ENCODE measurements at regions not wholly inside any gene's neighbourhood (a gene's known extent, or its start where the extent isn't known, plus 50 kb on each side); places are given as distances from the start of the nearest gene placed in this dataset.
"Not testable (repeated sequence)": the region's sequence is repeated elsewhere in the genome, so short reads cannot be mapped to it uniquely, and the experiment has no call there.

GRCh38 chr17:52410781-52411180 is 252.3 kb upstream of the CA10 start:
- Mint-ChIP-seq H3K4me1 (no peaks in the 10 kb centered on the region), H3K27me3 (no peaks in the 10 kb centered on the region), H3K9me3 (peaks cover 5% of the 10 kb centered on the region), H3K27ac (no peak overlapping the region), H3K4me3 (no peak overlapping the region), H3K36me3 (no peaks in the 10 kb centered on the region)
- no peak for ATAC-seq

- not testable (repeated sequence) for H3K27me3 Mint-ChIP-seq, H3K4me1 Mint-ChIP-seq, ATAC-seq, H3K36me3 Mint-ChIP-seq, H3K27ac Mint-ChIP-seq, H3K9me3 Mint-ChIP-seq, H3K4me3 Mint-ChIP-seq
Measured at GRCh38 chr17:52409222-52409621, 250.7 kb upstream of the CA10 start.

DNA sequence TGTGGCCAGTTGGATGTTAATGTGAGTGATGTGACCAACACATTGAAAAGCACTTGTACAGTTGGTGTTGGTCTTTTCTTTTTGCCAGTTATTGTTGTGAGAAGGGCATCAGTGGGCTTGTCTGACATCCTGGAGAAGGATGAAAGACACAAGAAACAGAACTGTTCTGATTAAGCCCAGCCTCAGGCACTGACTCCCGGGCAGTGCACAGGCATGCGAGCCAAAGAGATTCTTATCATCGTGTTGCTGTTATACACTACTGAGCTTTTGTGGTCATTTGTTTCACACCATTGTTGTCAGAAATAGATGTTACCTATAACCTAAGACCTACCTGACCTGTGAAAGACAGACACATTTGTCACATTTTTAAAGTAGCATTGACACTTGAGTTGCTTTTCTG is 236.8 kb upstream of the CA10 start:
- Mint-ChIP-seq H3K4me1 (no peaks in the 10 kb centered on the region), H3K27me3 (no peaks in the 10 kb centered on the region), H3K4me3 (no peak overlapping the region), H3K27ac (no peak overlapping the region), H3K36me3 (no peaks in the 10 kb centered on the region), H3K9me3 (no peaks in the 10 kb centered on the region)
- ATAC-seq = peak; percentile 27

- H3K27me3 Mint-ChIP-seq = no peaks in the 10 kb centered on the region
- H3K4me1 Mint-ChIP-seq = no peaks in the 10 kb centered on the region
- H3K9me3 Mint-ChIP-seq = peaks cover 2% of the 10 kb centered on the region
- H3K36me3 Mint-ChIP-seq = no peaks in the 10 kb centered on the region
- H3K4me3 Mint-ChIP-seq = no peak overlapping the region
- no peak for ATAC-seq
- no peak overlapping the region for H3K27ac Mint-ChIP-seq
Measured at GRCh38 chr17:52390422-52390821, 231.9 kb upstream of the CA10 start.

GRCh38 chr17:52389632-52390031 is 231.1 kb upstream of the CA10 start:
- Mint-ChIP-seq H3K9me3 (peaks cover 2% of the 10 kb centered on the region), H3K36me3 (no peaks in the 10 kb centered on the region), H3K27me3 (no peaks in the 10 kb centered on the region), H3K4me1 (no peaks in the 10 kb centered on the region), H3K4me3 (no peak overlapping the region), H3K27ac (no peak overlapping the region)
- no peak for ATAC-seq

GRCh38 chr17:52388941-52389340 is 230.4 kb upstream of the CA10 start:
- no peak for ATAC-seq
- H3K4me3 Mint-ChIP-seq = no peak overlapping the region
- H3K36me3 Mint-ChIP-seq = no peaks in the 10 kb centered on the region
- H3K27ac Mint-ChIP-seq = no peak overlapping the region
- no peaks in the 10 kb centered on the region for H3K27me3 Mint-ChIP-seq
- H3K4me1 Mint-ChIP-seq = no peaks in the 10 kb centered on the region
- H3K9me3 Mint-ChIP-seq = peaks cover 5% of the 10 kb centered on the region

GRCh38 chr17:52384695-52385094 is 226.2 kb upstream of the CA10 start:
- ATAC-seq = no peak
- no peak overlapping the region for H3K4me3 Mint-ChIP-seq
- H3K27ac Mint-ChIP-seq = no peak overlapping the region
- no peaks in the 10 kb centered on the region for H3K4me1 Mint-ChIP-seq
- peaks cover 9% of the 10 kb centered on the region for H3K9me3 Mint-ChIP-seq
- no peaks in the 10 kb centered on the region for H3K36me3 Mint-ChIP-seq
- no peaks in the 10 kb centered on the region for H3K27me3 Mint-ChIP-seq

DNA sequence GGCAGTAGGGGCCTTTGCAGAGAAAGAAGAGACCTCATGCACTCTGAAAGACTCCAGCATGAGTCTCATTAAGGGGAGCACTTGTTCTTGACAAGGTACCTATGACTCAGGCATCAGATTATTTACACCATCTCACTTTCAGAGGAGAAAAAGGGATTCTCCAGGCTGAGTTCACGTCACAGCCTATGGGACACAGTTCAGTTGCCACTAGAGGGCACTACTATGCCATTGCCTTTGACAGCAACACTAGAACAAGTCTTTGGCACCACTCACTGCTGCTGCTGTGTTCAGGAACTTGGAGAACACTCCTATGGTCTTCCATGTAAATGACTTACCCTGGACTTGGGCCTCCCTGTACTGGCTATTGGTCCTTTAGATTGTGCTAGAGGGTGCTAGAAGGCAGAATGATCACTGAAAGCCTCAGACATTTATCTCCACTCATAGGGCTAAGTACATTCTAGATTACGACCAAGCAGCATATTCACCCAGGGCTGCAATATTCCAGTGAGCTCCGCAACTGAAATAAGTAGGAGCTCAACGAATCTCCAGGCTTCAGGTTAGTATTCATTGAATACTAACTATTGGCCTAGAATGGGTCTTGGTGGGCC is 225.1 kb upstream of the CA10 start:
- Mint-ChIP-seq H3K9me3 (peaks cover 11% of the 10 kb centered on the region), H3K4me1 (no peaks in the 10 kb centered on the region), H3K4me3 (no peak overlapping the region), H3K27ac (no peak overlapping the region), H3K27me3 (no peaks in the 10 kb centered on the region), H3K36me3 (no peaks in the 10 kb centered on the region)
- ATAC-seq = no peak

DNA sequence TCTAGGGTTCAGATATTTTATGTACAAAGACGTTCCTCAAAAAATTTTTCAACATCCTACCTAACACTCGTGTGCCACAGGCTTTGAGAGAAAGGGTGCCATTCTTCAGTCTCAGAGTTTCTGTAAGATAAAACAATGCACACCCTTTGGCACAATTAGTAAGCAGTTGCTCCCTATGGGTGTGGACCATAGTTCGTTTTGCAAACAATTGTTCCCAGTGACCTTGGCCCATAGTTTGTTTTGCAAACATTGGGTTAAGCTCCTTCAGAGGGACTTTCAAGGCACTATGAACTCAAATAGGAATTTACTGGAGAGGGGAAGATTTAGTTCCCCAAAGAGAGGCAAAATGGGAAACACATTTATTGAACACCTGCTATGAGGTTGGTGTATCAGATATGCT is 220.3 kb upstream of the CA10 start:
- Mint-ChIP-seq H3K27ac (no peak overlapping the region), H3K4me3 (no peak overlapping the region), H3K9me3 (peaks cover 6% of the 10 kb centered on the region), H3K27me3 (no peaks in the 10 kb centered on the region), H3K4me1 (no peaks in the 10 kb centered on the region), H3K36me3 (no peaks in the 10 kb centered on the region)
- ATAC-seq = no peak

DNA sequence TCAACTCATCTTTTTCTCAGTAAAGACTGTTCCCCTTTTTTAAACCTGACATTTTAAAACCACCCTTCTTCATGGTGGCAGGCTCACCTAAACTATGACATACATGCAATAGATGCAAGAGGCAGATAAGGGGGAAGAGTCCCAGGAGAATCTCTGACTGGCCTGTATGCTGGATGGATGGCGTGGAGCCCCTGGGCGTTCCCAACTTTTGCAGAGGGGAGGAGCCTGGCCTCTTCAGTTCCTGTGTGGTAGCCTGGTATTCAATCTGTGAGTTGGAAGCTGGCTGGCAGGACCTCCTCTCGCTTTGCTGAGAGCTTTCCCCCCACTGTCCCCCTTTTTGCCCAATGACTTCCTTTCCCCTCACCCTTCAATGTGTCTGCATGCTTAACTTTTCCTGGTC is 217.6 kb upstream of the CA10 start:
- Mint-ChIP-seq H3K4me3 (no peak overlapping the region), H3K4me1 (no peaks in the 10 kb centered on the region), H3K27ac (no peak overlapping the region), H3K9me3 (peaks cover 3% of the 10 kb centered on the region), H3K27me3 (no peaks in the 10 kb centered on the region), H3K36me3 (no peaks in the 10 kb centered on the region)
- no peak for ATAC-seq

- no peaks in the 10 kb centered on the region for H3K9me3 Mint-ChIP-seq
- no peaks in the 10 kb centered on the region for H3K4me1 Mint-ChIP-seq
- H3K36me3 Mint-ChIP-seq = no peaks in the 10 kb centered on the region
- no peaks in the 10 kb centered on the region for H3K27me3 Mint-ChIP-seq
- no peak overlapping the region for H3K4me3 Mint-ChIP-seq
- ATAC-seq = no peak
- H3K27ac Mint-ChIP-seq = no peak overlapping the region
Measured at GRCh38 chr17:52368886-52369285, 210.4 kb upstream of the CA10 start.

DNA sequence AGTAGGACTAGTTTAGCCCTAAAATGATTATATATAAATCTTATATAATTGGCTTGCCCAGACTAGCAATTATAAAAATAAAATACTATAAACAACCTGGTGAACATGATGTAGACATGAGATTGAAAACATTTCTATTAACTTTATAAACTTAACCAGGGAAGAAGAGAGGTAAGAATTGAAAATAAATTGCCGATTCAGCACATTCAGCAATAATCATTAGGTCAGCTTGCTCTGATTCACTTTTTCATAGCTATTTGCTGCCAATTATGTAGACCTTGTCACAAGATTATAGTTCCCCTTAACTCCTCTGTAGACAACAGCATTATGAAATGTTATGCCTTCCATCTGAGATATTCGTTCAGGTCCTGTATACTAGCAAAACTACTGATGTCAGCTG is 199.3 kb upstream of the CA10 start:
- Mint-ChIP-seq H3K4me3 (no peak overlapping the region), H3K27me3 (no peaks in the 10 kb centered on the region), H3K9me3 (peaks cover 13% of the 10 kb centered on the region), H3K27ac (no peak overlapping the region), H3K4me1 (no peaks in the 10 kb centered on the region), H3K36me3 (no peaks in the 10 kb centered on the region)
- no peak for ATAC-seq

DNA sequence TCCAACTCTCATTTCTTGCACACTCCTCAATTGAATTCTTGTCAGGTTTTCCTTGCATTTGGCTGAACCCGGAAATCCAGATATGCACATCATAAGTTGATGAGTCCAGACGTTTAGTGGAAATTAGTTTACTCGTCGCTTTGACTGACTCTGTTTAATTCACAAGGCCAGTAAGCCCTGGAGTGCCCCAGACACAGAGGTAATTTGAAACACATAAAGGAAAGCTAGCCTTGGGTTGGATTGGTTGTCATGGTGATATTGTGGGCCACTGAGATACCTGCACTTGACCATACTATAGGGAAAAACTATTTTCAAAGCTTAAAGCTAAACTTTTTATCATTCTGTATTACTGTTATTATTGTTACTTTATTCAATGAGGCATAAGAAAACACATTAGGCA is 178.3 kb upstream of the CA10 start:
- H3K4me1 Mint-ChIP-seq = no peaks in the 10 kb centered on the region
- H3K27ac Mint-ChIP-seq = no peak overlapping the region
- peaks cover 10% of the 10 kb centered on the region for H3K9me3 Mint-ChIP-seq

DNA sequence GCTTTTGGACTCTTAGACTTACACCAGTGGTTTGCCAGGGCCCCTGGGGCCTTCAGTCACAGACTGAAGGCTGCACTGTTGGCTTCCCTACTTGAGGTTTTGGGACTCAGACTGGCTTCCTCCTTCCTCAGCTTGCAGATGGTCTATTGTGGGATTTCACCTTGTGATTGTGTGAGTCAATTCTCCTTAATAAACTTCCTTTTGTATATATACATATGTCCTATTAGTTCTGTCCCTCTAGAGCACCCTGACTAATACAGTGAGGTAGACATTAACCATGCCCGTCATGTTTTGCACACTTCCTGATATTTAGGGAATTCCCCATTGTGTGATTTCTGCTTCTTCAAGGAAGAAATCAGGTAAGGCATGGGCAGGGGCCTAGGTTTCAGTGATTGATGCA is 147.8 kb upstream of the CA10 start:
- H3K27ac Mint-ChIP-seq = no peak overlapping the region
- H3K36me3 Mint-ChIP-seq = no peaks in the 10 kb centered on the region
- no peak overlapping the region for H3K4me3 Mint-ChIP-seq
- H3K27me3 Mint-ChIP-seq = no peaks in the 10 kb centered on the region
- H3K9me3 Mint-ChIP-seq = peaks cover 5% of the 10 kb centered on the region
- ATAC-seq = no peak
- H3K4me1 Mint-ChIP-seq = no peaks in the 10 kb centered on the region

More for the DNA sequence above, 178.3 kb upstream of the CA10 start:
- no peak for ATAC-seq
- Mint-ChIP-seq H3K36me3 (no peaks in the 10 kb centered on the region), H3K27me3 (no peaks in the 10 kb centered on the region), H3K4me3 (no peak overlapping the region)

- Mint-ChIP-seq H3K27me3 (no peaks in the 10 kb centered on the region), H3K9me3 (no peaks in the 10 kb centered on the region), H3K4me1 (no peaks in the 10 kb centered on the region), H3K4me3 (no peak overlapping the region), H3K36me3 (no peaks in the 10 kb centered on the region), H3K27ac (no peak overlapping the region)
- no peak for ATAC-seq
Measured at GRCh38 chr17:52298881-52299280, 140.4 kb upstream of the CA10 start.

DNA sequence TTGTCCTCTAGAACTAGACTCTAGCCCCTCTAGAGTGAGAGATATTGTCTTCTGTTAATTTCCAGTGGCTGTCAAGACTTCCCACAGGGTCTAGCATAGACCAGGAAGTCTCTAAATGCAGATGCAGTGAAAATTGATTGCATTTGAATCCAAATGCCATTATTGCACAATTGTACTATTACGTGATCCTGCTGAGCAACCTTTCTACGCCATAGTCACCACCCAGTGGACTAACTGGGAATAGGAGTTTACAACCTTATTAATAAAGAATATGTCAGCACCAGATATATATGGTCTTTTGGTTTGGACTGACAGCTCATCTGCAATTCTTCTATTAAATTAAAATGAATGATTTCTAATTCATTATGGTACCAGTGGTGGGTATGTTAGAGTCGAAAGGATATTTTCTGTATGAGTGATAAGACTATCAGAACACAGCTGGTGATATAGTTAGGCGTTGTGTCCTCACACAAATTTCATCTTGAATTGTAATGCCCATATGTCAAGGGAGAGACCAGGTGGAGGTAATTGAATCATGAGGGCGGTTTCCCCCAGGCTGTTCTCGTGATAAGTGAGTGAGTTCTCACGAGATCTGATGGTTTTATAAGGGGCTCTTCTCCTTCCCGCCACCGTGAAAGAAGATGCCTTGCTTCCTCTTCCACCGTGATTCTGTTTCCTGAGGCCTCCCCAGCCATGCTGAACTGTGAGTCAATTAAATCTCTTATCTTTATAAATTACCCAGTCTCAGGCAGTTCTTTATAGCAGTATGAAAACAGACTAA is 138.9 kb upstream of the CA10 start:
- H3K4me3 Mint-ChIP-seq = no peak overlapping the region

More for the DNA sequence above, 138.9 kb upstream of the CA10 start:
- Mint-ChIP-seq H3K27me3 (no peaks in the 10 kb centered on the region), H3K27ac (no peak overlapping the region), H3K4me1 (no peaks in the 10 kb centered on the region), H3K9me3 (peaks cover 5% of the 10 kb centered on the region), H3K36me3 (no peaks in the 10 kb centered on the region)
- no peak for ATAC-seq
